ENCODE measurements at regions not wholly inside any gene's neighbourhood (a gene's known extent, or its start where the extent isn't known, plus 50 kb on each side); places are given as distances from the start of the nearest gene placed in this dataset.

DNA sequence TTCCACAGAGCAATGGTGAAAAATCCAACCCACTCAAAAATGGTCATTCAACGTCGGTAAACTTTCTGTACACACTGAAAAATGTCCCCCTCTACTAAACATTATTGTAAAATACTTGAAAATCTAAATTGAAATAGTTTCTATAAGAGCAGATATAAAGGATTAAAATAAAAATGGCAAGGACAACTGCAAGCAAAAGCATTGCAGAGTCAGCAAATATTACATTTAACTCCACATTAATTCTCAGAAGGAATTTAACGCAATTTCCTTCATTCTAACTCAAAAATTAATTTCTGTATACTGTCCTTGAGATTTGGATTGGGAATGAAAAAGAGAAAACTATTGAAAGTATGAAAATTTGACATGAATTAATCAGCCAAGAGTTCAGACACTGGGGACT, 64.4 kb upstream of the SSBP2 start:
- Mint-ChIP-seq H3K9me3 (peaks cover 0 to 10% (median 0%) of the 10 kb centered on the region in 7 donors), H3K4me3 (no peak overlapping the region), H3K4me1 (peaks cover 0 to 6% (median 4%) of the 10 kb centered on the region in 3 donors), H3K36me3 (peaks cover 0 to 6% of the 10 kb centered on the region in 2 donors), H3K27me3 (peaks cover 0 to 5% (median 0%) of the 10 kb centered on the region in 3 donors), H3K27ac (no peak overlapping the region)
- ATAC-seq (ENCODE audit: low read depth in 2 of 2) = no peak
- DNase-seq = no peak

DNA sequence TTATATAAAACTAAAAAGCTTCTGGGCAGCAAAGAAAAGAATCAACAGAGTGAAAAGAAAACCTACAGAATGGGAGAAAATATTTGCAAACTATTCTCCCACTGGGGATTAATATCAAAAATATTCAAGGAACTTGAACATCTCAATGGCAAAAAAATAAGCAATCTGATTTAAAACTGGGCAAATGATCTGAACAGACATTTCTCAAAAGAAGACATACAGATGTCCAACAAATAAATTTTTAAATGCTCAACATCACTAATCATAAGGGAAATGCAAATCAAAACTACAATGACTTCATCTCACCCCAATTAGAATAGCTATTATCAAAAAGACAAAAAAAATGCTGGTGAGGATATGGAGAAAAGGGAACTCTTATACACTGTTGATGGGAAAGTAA, 57.2 kb upstream of the SSBP2 start:
- Mint-ChIP-seq H3K4me1 (peaks cover 4 to 7% (median 5%) of the 10 kb centered on the region in 3 donors), H3K36me3 (peaks cover 0 to 6% of the 10 kb centered on the region in 2 donors), H3K27me3 (no peaks in the 10 kb centered on the region), H3K27ac (no peak overlapping the region), H3K9me3 (peaks cover 6 to 32% (median 27%) of the 10 kb centered on the region in 7 donors), H3K4me3 (no peak overlapping the region)
- ATAC-seq (ENCODE audit: low read depth in 2 of 2) (no peak), DNase-seq (no peak)

- ATAC-seq (ENCODE audit: low read depth in 2 of 2) = no peak
- Mint-ChIP-seq H3K4me3 (no peak overlapping the region), H3K9me3 (peaks cover 6 to 32% (median 27%) of the 10 kb centered on the region in 7 donors), H3K36me3 (peaks cover 0 to 6% of the 10 kb centered on the region in 2 donors), H3K27ac (no peak overlapping the region), H3K27me3 (no peaks in the 10 kb centered on the region), H3K4me1 (peaks cover 4 to 7% (median 5%) of the 10 kb centered on the region in 3 donors)
- DNase-seq = no peak
Observed at GRCh38 chr5:81805086-81805485, 54.2 kb upstream of the SSBP2 start.

GRCh38 chr5:81803812-81804211, 52.9 kb upstream of the SSBP2 start:
- peaks cover 0 to 6% (median 3%) of the 10 kb centered on the region in 3 donors for H3K27me3 Mint-ChIP-seq
- H3K27ac Mint-ChIP-seq = no peak overlapping the region
- H3K9me3 Mint-ChIP-seq = peaks cover 6 to 32% (median 27%) of the 10 kb centered on the region in 7 donors
- peaks cover 0 to 6% of the 10 kb centered on the region in 2 donors for H3K36me3 Mint-ChIP-seq
- ATAC-seq (ENCODE audit: low read depth in 2 of 2) (no peak), DNase-seq (no peak)
- H3K4me1 Mint-ChIP-seq = peaks cover 4 to 7% (median 5%) of the 10 kb centered on the region in 3 donors
- no peak overlapping the region for H3K4me3 Mint-ChIP-seq

DNA sequence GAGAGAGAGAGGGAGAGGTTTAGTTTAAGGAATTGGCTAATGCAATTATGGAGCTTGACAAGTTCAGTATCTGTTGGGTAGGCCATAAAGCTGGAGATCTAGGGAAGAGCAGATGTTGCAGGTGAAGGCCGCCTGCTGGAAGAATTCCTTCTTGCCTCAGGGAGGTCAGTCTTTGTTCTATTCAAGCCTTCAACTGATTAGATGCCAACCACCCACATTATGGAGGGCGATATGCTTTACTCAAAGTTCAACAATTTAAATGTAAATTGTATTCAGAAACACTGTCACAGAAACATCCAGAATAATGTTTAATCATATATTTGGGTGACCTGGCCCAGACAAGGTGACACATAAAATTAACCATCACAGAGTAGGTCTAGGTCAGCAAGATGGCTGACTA, 51.7 kb upstream of the SSBP2 start:
- peaks cover 0 to 6% (median 3%) of the 10 kb centered on the region in 3 donors for H3K27me3 Mint-ChIP-seq
- no peak overlapping the region for H3K27ac Mint-ChIP-seq
- peaks cover 4 to 11% (median 10%) of the 10 kb centered on the region in 3 donors for H3K4me1 Mint-ChIP-seq
- no peaks in the 10 kb centered on the region for H3K36me3 Mint-ChIP-seq
- DNase-seq = no peak
- no peak for ATAC-seq (ENCODE audit: low read depth in 2 of 2)
- H3K4me3 Mint-ChIP-seq = no peak overlapping the region
- H3K9me3 Mint-ChIP-seq = peaks cover 0 to 20% (median 16%) of the 10 kb centered on the region in 7 donors

- no peak for ATAC-seq (ENCODE audit: low read depth in 2 of 2)
Observed at GRCh38 chr5:81802020-81802419, 51.1 kb upstream of the SSBP2 start.

GRCh38 chr5:81800797-81801196, 49.9 kb upstream of the SSBP2 start:
- Mint-ChIP-seq H3K4me3 (no peak overlapping the region), H3K27ac (no peak overlapping the region), H3K27me3 (peaks cover 0 to 6% (median 3%) of the 10 kb centered on the region in 3 donors), H3K9me3 (peaks cover 0 to 3% (median 1%) of the 10 kb centered on the region in 7 donors), H3K4me1 (peaks cover 4 to 11% (median 10%) of the 10 kb centered on the region in 3 donors), H3K36me3 (no peaks in the 10 kb centered on the region)
- ATAC-seq (ENCODE audit: low read depth in 2 of 2) (no peak), DNase-seq (no peak)

More at GRCh38 chr5:81802020-81802419, 51.1 kb upstream of the SSBP2 start:
- Mint-ChIP-seq H3K4me1 (peaks cover 4 to 11% (median 10%) of the 10 kb centered on the region in 3 donors), H3K36me3 (no peaks in the 10 kb centered on the region), H3K27ac (no peak overlapping the region), H3K9me3 (peaks cover 0 to 14% (median 12%) of the 10 kb centered on the region in 7 donors), H3K27me3 (peaks cover 0 to 6% (median 3%) of the 10 kb centered on the region in 3 donors), H3K4me3 (no peak overlapping the region)
- DNase-seq = no peak
